Uterus (tissue), 3 donors: ENCODE measurements at regions not wholly inside any gene's neighbourhood (a gene's known extent, or its start where the extent isn't known, plus 50 kb on each side); places are given as distances from the start of the nearest gene placed in this dataset.

ENCODE experiments used
- DNase-seq, 2 donors: peaks; one replicate each; pipeline ENCODE4 v3.0.0-alpha.2; 2019 to 2020
- H3K27ac ChIP-seq, 2 donors: fragments of 200-600 bp; sonication (generic); 1 replicate in 1 of 2; 2 replicates in 1 of 2; pipeline ENCODE4 v1.5.1; 2016 to 2018
- H3K27me3 ChIP-seq, 2 donors: fragments of 200-600 bp; sonication (generic); one replicate each; pipeline ENCODE4 v1.5.1; 2018 to 2019; ENCODE audit warnings: control low read depth in 1 of 2
- H3K36me3 ChIP-seq, 2 donors: fragments of 200-600 bp; sonication (generic); one replicate each; pipeline ENCODE4 v1.5.1; 2019; ENCODE audit warnings: control low read depth in 1 of 2
- H3K4me1 ChIP-seq, 2 donors: fragments of 200-600 bp; sonication (generic); one replicate each; pipeline ENCODE4 v1.5.1; 2018 to 2019; ENCODE audit warnings: control low read depth in 1 of 2
- H3K4me3 ChIP-seq, 2 donors: fragments of 200-600 bp; sonication (generic); 1 replicate in 1 of 2; 2 replicates in 1 of 2; pipeline ENCODE4 v1.5.1; 2018 to 2019; ENCODE audit warnings: mild to moderate bottlenecking in 1 of 2
- H3K9me3 ChIP-seq, 2 donors: fragments of 200-600 bp; sonication (generic); one replicate each; pipeline ENCODE4 v1.5.1; 2019; ENCODE audit warnings: control low read depth in 1 of 2
- CTCF ChIP-seq, 4 experiments: fragments of 200-600 bp in 2 of 4; fragments of 450-650 bp in 2 of 4; sonication (generic) in 2 of 4; IDR thresholded peaks; one replicate each; pipeline ENCODE4 v1.5.1; 2016 to 2019; ENCODE audit warnings: antibody characterized with exemption in 4 of 4, mild to moderate bottlenecking in 2 of 4, moderate library complexity in 1 of 4
- POLR2A ChIP-seq, 2 donors: fragments of 450-650 bp; IDR thresholded peaks; one replicate each; pipeline ENCODE4 v1.6.1; 2016; ENCODE audit warnings: antibody characterized with exemption in 2 of 2, mild to moderate bottlenecking in 1 of 2, moderate library complexity in 1 of 2
- intact Hi-C: fragments of 100-400 bp; cut with DNase I; formaldehyde crosslinking; loops from one replicate; pipeline ENCODE4 v1.15.1; 2023; ENCODE audit warnings: low total_unique reads
- donor health status: DM: yes; HTN: yes; CAD: no.

- peaks cover 0 to 3% of the 10 kb centered on the region in 2 donors for H3K27me3 ChIP-seq
- intact Hi-C loops: no loop called here
- no peak for TF ChIP-seq CTCF (IDR thresholded peaks at IDR 0.05)
- TF ChIP-seq POLR2A (IDR thresholded peaks at IDR 0.05): no peak
- H3K27ac ChIP-seq: no peak overlapping the region
- H3K36me3 ChIP-seq: no peaks in the 10 kb centered on the region
- H3K4me1 ChIP-seq: no peaks in the 10 kb centered on the region
- no peaks in the 10 kb centered on the region for H3K9me3 ChIP-seq
- no peak overlapping the region for H3K4me3 ChIP-seq
- no peak for DNase-seq
These were observed 169.9 kb downstream of the USP12 start for GRCh38 chr13:27001705-27002104.

GRCh38 chr13:27000686-27001085 lies 170.9 kb downstream of the USP12 start:
- H3K4me3 ChIP-seq: no peak overlapping the region
- peaks cover 0 to 3% of the 10 kb centered on the region in 2 donors for H3K27me3 ChIP-seq
- TF ChIP-seq CTCF (IDR thresholded peaks at IDR 0.05) (no peak), POLR2A (IDR thresholded peaks at IDR 0.05) (no peak)
- no peaks in the 10 kb centered on the region for H3K9me3 ChIP-seq
- H3K4me1 ChIP-seq: no peaks in the 10 kb centered on the region
- no peaks in the 10 kb centered on the region for H3K36me3 ChIP-seq
- no peak for DNase-seq
- intact Hi-C loops: no loop called here
- H3K27ac ChIP-seq: no peak overlapping the region

GRCh38 chr13:26999499-26999898 lies 172.1 kb downstream of the USP12 start:
- intact Hi-C loops: no loop called here
- Histone ChIP-seq H3K4me3 (no peak overlapping the region), H3K4me1 (no peaks in the 10 kb centered on the region), H3K27ac (no peak overlapping the region), H3K9me3 (no peaks in the 10 kb centered on the region), H3K36me3 (no peaks in the 10 kb centered on the region), H3K27me3 (peaks cover 0 to 3% of the 10 kb centered on the region in 2 donors)
- no peak for DNase-seq
- no peak for TF ChIP-seq POLR2A (IDR thresholded peaks at IDR 0.05)
- no peak for TF ChIP-seq CTCF (IDR thresholded peaks at IDR 0.05)

GRCh38 chr13:26998292-26998691 lies 173.3 kb downstream of the USP12 start:
- Histone ChIP-seq H3K27me3 (peaks cover 0 to 3% of the 10 kb centered on the region in 2 donors), H3K27ac (no peak overlapping the region), H3K4me3 (no peak overlapping the region), H3K4me1 (no peaks in the 10 kb centered on the region), H3K36me3 (no peaks in the 10 kb centered on the region), H3K9me3 (no peaks in the 10 kb centered on the region)
- intact Hi-C loops: no loop called here
- TF ChIP-seq POLR2A (IDR thresholded peaks at IDR 0.05) (no peak), CTCF (IDR thresholded peaks at IDR 0.05) (no peak)
- DNase-seq: no peak

- H3K27me3 ChIP-seq: peaks cover 0 to 3% of the 10 kb centered on the region in 2 donors
- H3K4me1 ChIP-seq: no peaks in the 10 kb centered on the region
- H3K27ac ChIP-seq: no peak overlapping the region
- DNase-seq: no peak
- no peaks in the 10 kb centered on the region for H3K36me3 ChIP-seq
- H3K9me3 ChIP-seq: no peaks in the 10 kb centered on the region
- intact Hi-C loops: no loop called here
- TF ChIP-seq CTCF (IDR thresholded peaks at IDR 0.05): no peak
- no peak for TF ChIP-seq POLR2A (IDR thresholded peaks at IDR 0.05)
- no peak overlapping the region for H3K4me3 ChIP-seq
These were observed 174.5 kb downstream of the USP12 start for GRCh38 chr13:26996965-26997752.
